UCSD-AML1 (cell line): ENCODE measurements at regions not wholly inside any gene's neighbourhood (a gene's known extent, or its start where the extent isn't known, plus 50 kb on each side); places are given as distances from the start of the nearest gene placed in this dataset.

Source experiments
- DNase-seq: peaks from one replicate; lab custom pipeline; 2025; ENCODE audit not compliant: unreplicated experiment; lab: John Stamatoyannopoulos, UW

GRCh38 chr5:61894046-61894445 lies 412.0 kb upstream of the KIF2A start:
- DNase-seq, result no peak

- DNase-seq, result no peak
Measured at GRCh38 chr5:61896811-61897210, 409.2 kb upstream of the KIF2A start.

GRCh38 chr5:61897251-61897650 lies 408.8 kb upstream of the KIF2A start:
- DNase-seq, result no peak

GRCh38 chr5:61901997-61902396 lies 404.0 kb upstream of the KIF2A start:
- DNase-seq, result no peak

- no peak for DNase-seq
Measured at GRCh38 chr5:61904730-61905129, 401.3 kb upstream of the KIF2A start.

GRCh38 chr5:61905613-61906012 lies 400.4 kb upstream of the KIF2A start:
- no peak for DNase-seq

GRCh38 chr5:61906820-61907219 lies 399.2 kb upstream of the KIF2A start:
- DNase-seq, result no peak

GRCh38 chr5:61907995-61908394 lies 398.0 kb upstream of the KIF2A start:
- DNase-seq, result no peak

- no peak for DNase-seq
Measured at GRCh38 chr5:61910771-61911170, 395.2 kb upstream of the KIF2A start.

GRCh38 chr5:61912559-61912958 lies 393.4 kb upstream of the KIF2A start:
- no peak for DNase-seq

GRCh38 chr5:61915646-61916045 lies 390.4 kb upstream of the KIF2A start:
- no peak for DNase-seq

GRCh38 chr5:61916621-61917620 lies 389.1 kb upstream of the KIF2A start:
- DNase-seq, result no peak

- DNase-seq, result no peak
Measured at GRCh38 chr5:61918611-61919010, 387.4 kb upstream of the KIF2A start.

- no peak for DNase-seq
Measured at GRCh38 chr5:61919920-61920319, 386.1 kb upstream of the KIF2A start.

GRCh38 chr5:61924251-61924650 lies 381.8 kb upstream of the KIF2A start:
- no peak for DNase-seq

GRCh38 chr5:61926911-61927310 lies 379.1 kb upstream of the KIF2A start:
- no peak for DNase-seq

GRCh38 chr5:61931236-61931635 lies 374.8 kb upstream of the KIF2A start:
- DNase-seq, result no peak

GRCh38 chr5:61933787-61934626 lies 372.0 kb upstream of the KIF2A start:
- peak; percentile 54 for DNase-seq

- no peak for DNase-seq
Measured at GRCh38 chr5:61941637-61942036, 364.4 kb upstream of the KIF2A start.

GRCh38 chr5:61942462-61943049 lies 363.4 kb upstream of the KIF2A start:
- DNase-seq, result no peak

GRCh38 chr5:61943713-61944112 lies 362.3 kb upstream of the KIF2A start:
- DNase-seq, result no peak
